HEK293 (cell line): ENCODE measurements at regions not wholly inside any gene's neighbourhood (a gene's known extent, or its start where the extent isn't known, plus 50 kb on each side); places are given as distances from the start of the nearest gene placed in this dataset.

Experiments used
- CTCF ChIA-PET: fragments of 350-600 bp; formaldehyde crosslinking; extraction: SDS; loops from one replicate; lab custom pipeline; 2021; ENCODE audit warnings: antibody characterized with exemption; lab: Yijun Ruan, JAX
- POLR2A ChIA-PET: fragments of 300-600 bp; formaldehyde crosslinking; extraction: SDS; loops from one replicate; lab custom pipeline; 2020; ENCODE audit warnings: antibody characterized with exemption, inconsistent platforms; lab: Yijun Ruan, JAX
- H3K27ac ChIP-seq: fragments of 200-500 bp; sonication (Bioruptor generic); 2 replicates; pipeline ENCODE4 v1.5.1; 2014; ENCODE audit warnings: low read depth, low read length, control low read depth, inconsistent platforms; ENCODE audit errors: extremely low read depth
- H3K36me3 ChIP-seq, 2 experiments: fragments of 200-500 bp in 1 of 2; sonication (Bioruptor generic) in 1 of 2; 1 replicate in 1 of 2; 2 replicates in 1 of 2; pipeline ENCODE4 v1.5.1; 2014 to 2017; ENCODE audit warnings: inconsistent platforms in 2 of 2, low read length in 2 of 2; ENCODE audit not compliant: control insufficient read depth in 2 of 2, insufficient read depth in 1 of 2
- H3K4me1 ChIP-seq: fragments of 200-500 bp; sonication (Bioruptor generic); 2 replicates; pipeline ENCODE4 v1.5.1; 2014; ENCODE audit warnings: mild to moderate bottlenecking, low read length, inconsistent platforms; ENCODE audit not compliant: control insufficient read depth, insufficient read depth
- H3K4me3 ChIP-seq: 2 replicates; pipeline ENCODE4 v1.5.1; 2011; ENCODE audit warnings: low read depth, mild to moderate bottlenecking, control low read depth, low read length, moderate library complexity
- H3K9me3 ChIP-seq: fragments of 200-500 bp; sonication (Bioruptor generic); 2 replicates; pipeline ENCODE4 v1.5.1; 2014; ENCODE audit warnings: low read depth, low read length, inconsistent platforms; ENCODE audit not compliant: control insufficient read depth, insufficient read depth
- GFI1B ChIP-seq: fragments of 450-650 bp; formaldehyde crosslinking; IDR thresholded peaks from 2 replicates; pipeline ENCODE4 v1.5.1; 2016; ENCODE audit warnings: missing biosample characterization, missing genetic modification characterization
- GLI2 ChIP-seq: fragments of 450-650 bp; formaldehyde crosslinking; IDR thresholded peaks from 2 replicates; pipeline ENCODE4; 2017; ENCODE audit warnings: missing biosample characterization, missing genetic modification characterization, low read depth, borderline replicate concordance
- HOXA7 ChIP-seq: sonication (generic); formaldehyde crosslinking; IDR thresholded peaks from 2 replicates; pipeline ENCODE4 v1.8.1; 2022; ENCODE audit warnings: missing genetic modification reagents, borderline replicate concordance
- KLF8 ChIP-seq: fragments of 450-650 bp; formaldehyde crosslinking; IDR thresholded peaks from 2 replicates; pipeline ENCODE4 v1.5.1; 2016; ENCODE audit warnings: missing biosample characterization, missing genetic modification characterization
- REPIN1 ChIP-seq: fragments of 450-650 bp; formaldehyde crosslinking; IDR thresholded peaks from 2 replicates; pipeline ENCODE4 v1.5.1; 2017; ENCODE audit warnings: missing biosample characterization, missing genetic modification characterization, low read depth
- SETDB1 ChIP-seq: IDR thresholded peaks from one replicate; pipeline ENCODE4 v1.6.1; 2017; ENCODE audit warnings: mild to moderate bottlenecking, low read length, moderate library complexity, mixed read lengths; ENCODE audit not compliant: insufficient read length
- SP7 ChIP-seq: fragments of 450-650 bp; formaldehyde crosslinking; IDR thresholded peaks from 2 replicates; pipeline ENCODE4 v1.5.1; 2016; ENCODE audit warnings: missing biosample characterization, missing genetic modification characterization
- ZBTB10 ChIP-seq: fragments of 450-650 bp; formaldehyde crosslinking; IDR thresholded peaks from 2 replicates; pipeline ENCODE4 v1.5.1; 2016; ENCODE audit warnings: missing biosample characterization, missing genetic modification characterization
- ZBTB6 ChIP-seq: fragments of 450-650 bp; formaldehyde crosslinking; IDR thresholded peaks from 2 replicates; pipeline ENCODE4 v1.5.1; 2017; ENCODE audit warnings: missing biosample characterization, missing genetic modification characterization
- ZNF175 ChIP-seq: fragments of 450-650 bp; formaldehyde crosslinking; IDR thresholded peaks from 2 replicates; pipeline ENCODE4 v1.5.1; 2016; ENCODE audit warnings: missing biosample characterization, missing genetic modification characterization
- ZNF184 ChIP-seq: fragments of 450-650 bp; IDR thresholded peaks from 2 replicates; pipeline ENCODE4 v1.5.1; 2018; ENCODE audit warnings: missing biosample characterization, mild to moderate bottlenecking, missing genetic modification characterization
- ZNF366 ChIP-seq: fragments of 450-650 bp; formaldehyde crosslinking; conservative IDR thresholded peaks from 2 replicates; pipeline ENCODE4 v1.5.1; 2016; ENCODE audit warnings: missing biosample characterization, missing genetic modification characterization
- ZNF37A ChIP-seq: fragments of 450-650 bp; IDR thresholded peaks from 2 replicates; pipeline ENCODE4 v1.5.1; 2018; ENCODE audit warnings: missing biosample characterization, missing genetic modification characterization
- ZNF433 ChIP-seq: fragments of 450-650 bp; formaldehyde crosslinking; IDR thresholded peaks from 2 replicates; pipeline ENCODE4 v1.5.1; 2016; ENCODE audit warnings: missing biosample characterization, missing genetic modification characterization, low read depth
- ZNF514 ChIP-seq: fragments of 450-650 bp; formaldehyde crosslinking; IDR thresholded peaks from 2 replicates; pipeline ENCODE4 v1.5.1; 2016; ENCODE audit warnings: missing biosample characterization, missing genetic modification characterization
- ZNF544 ChIP-seq: fragments of 450-650 bp; formaldehyde crosslinking; IDR thresholded peaks from 2 replicates; pipeline ENCODE4 v1.5.0; 2017; ENCODE audit warnings: missing biosample characterization, missing genetic modification characterization
- ZNF549 ChIP-seq: fragments of 450-650 bp; IDR thresholded peaks from 2 replicates; pipeline ENCODE4 v1.5.1; 2018; ENCODE audit warnings: missing biosample characterization, missing genetic modification characterization, mild to moderate bottlenecking, inconsistent platforms, moderate library complexity
- ZNF596 ChIP-seq: fragments of 450-650 bp; IDR thresholded peaks from 2 replicates; pipeline ENCODE4 v1.5.0; 2018; ENCODE audit warnings: missing biosample characterization, mild to moderate bottlenecking, missing genetic modification characterization, moderate library complexity
- ZNF626 ChIP-seq: fragments of 450-650 bp; sonication (Bioruptor Pico); formaldehyde crosslinking; IDR thresholded peaks from 2 replicates; pipeline ENCODE4 v1.5.1; 2018; ENCODE audit warnings: missing biosample characterization, missing genetic modification characterization, inconsistent platforms
- ZSCAN16 ChIP-seq: fragments of 450-650 bp; formaldehyde crosslinking; IDR thresholded peaks from 2 replicates; pipeline ENCODE4 v1.5.1; 2016; ENCODE audit warnings: missing biosample characterization, missing genetic modification characterization
- TF ChIP-seq, protein P1 (sequence below): fragments of 450-650 bp; formaldehyde crosslinking; IDR thresholded peaks from 2 replicates; pipeline ENCODE4 v1.5.1; 2016; ENCODE audit warnings: missing biosample characterization, missing genetic modification characterization
- TF ChIP-seq, protein P2 (sequence below): fragments of 450-650 bp; formaldehyde crosslinking; IDR thresholded peaks from 2 replicates; pipeline ENCODE4 v1.5.1; 2017; ENCODE audit warnings: missing biosample characterization, missing genetic modification characterization
- TF ChIP-seq, protein P3 (sequence below): fragments of 450-650 bp; formaldehyde crosslinking; IDR thresholded peaks from 2 replicates; pipeline ENCODE4; 2016; ENCODE audit warnings: missing biosample characterization, missing genetic modification characterization

- POLR2A ChIA-PET = no interaction called here
- no peaks in the 10 kb centered on the region for H3K9me3 ChIP-seq
- H3K4me1 ChIP-seq = no peaks in the 10 kb centered on the region
- TF ChIP-seq, protein P1, sequence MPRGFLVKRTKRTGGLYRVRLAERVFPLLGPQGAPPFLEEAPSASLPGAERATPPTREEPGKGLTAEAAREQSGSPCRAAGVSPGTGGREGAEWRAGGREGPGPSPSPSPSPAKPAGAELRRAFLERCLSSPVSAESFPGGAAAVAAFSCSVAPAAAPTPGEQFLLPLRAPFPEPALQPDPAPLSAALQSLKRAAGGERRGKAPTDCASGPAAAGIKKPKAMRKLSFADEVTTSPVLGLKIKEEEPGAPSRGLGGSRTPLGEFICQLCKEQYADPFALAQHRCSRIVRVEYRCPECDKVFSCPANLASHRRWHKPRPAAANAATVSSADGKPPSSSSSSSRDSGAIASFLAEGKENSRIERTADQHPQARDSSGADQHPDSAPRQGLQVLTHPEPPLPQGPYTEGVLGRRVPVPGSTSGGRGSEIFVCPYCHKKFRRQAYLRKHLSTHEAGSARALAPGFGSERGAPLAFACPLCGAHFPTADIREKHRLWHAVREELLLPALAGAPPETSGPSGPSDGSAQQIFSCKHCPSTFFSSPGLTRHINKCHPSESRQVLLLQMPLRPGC (tag by site-specific recombination) = no peak
- TF ChIP-seq, protein P2, sequence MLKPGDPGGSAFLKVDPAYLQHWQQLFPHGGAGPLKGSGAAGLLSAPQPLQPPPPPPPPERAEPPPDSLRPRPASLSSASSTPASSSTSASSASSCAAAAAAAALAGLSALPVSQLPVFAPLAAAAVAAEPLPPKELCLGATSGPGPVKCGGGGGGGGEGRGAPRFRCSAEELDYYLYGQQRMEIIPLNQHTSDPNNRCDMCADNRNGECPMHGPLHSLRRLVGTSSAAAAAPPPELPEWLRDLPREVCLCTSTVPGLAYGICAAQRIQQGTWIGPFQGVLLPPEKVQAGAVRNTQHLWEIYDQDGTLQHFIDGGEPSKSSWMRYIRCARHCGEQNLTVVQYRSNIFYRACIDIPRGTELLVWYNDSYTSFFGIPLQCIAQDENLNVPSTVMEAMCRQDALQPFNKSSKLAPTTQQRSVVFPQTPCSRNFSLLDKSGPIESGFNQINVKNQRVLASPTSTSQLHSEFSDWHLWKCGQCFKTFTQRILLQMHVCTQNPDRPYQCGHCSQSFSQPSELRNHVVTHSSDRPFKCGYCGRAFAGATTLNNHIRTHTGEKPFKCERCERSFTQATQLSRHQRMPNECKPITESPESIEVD (tag by site-specific recombination) = no peak
- TF ChIP-seq ZNF175 (tag by site-specific recombination) (no peak), ZNF549 (tag by site-specific recombination) (no peak), SP7 (tag by site-specific recombination) (no peak), ZNF366 (tag by site-specific recombination) (no peak), SETDB1 (no peak), REPIN1 (tag by site-specific recombination) (no peak), ZNF37A (tag by site-specific recombination) (no peak), ZBTB6 (tag by site-specific recombination) (no peak), GFI1B (tag by site-specific recombination) (no peak), KLF8 (no peak), ZNF596 (no peak), HOXA7 (CRISPR knock-in tag) (no peak), GLI2 (tag by site-specific recombination) (no peak), ZNF514 (tag by site-specific recombination) (no peak)
- TF ChIP-seq, protein P3, sequence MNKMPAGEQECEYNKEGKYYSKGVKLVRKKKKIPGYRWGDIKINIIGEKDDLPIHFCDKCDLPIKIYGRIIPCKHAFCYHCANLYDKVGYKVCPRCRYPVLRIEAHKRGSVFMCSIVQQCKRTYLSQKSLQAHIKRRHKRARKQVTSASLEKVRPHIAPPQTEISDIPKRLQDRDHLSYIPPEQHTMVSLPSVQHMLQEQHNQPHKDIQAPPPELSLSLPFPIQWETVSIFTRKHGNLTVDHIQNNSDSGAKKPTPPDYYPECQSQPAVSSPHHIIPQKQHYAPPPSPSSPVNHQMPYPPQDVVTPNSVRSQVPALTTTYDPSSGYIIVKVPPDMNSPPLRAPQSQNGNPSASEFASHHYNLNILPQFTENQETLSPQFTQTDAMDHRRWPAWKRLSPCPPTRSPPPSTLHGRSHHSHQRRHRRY = no peak
- TF ChIP-seq, all 188 proteins: peak for 0
- H3K36me3 ChIP-seq = no peaks in the 10 kb centered on the region
- CTCF ChIA-PET = no interaction called here
- no peak overlapping the region for H3K27ac ChIP-seq
- H3K4me3 ChIP-seq = no peak overlapping the region
Observed at GRCh38 chr12:118741194-118741593, 240.1 kb upstream of the SRRM4 start.

DNA sequence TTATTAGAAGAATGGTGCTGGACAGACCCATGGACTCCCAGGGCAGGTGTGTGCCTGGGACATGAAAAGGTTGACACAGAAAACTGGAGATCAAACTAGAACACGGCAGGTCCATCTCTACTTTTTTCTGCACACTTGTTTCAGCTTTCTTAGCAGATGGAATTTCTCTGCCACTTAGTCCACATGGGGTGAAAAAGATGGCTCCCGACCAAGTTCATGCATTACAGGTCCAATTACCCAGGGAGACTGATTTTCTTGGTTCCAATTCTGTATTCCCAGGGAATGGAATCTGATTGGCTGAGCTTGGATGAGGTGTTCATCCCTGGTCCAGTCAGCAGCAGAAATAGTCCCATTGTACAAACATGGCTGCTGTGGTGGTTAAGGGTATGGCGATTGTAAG lies 238.9 kb upstream of the SRRM4 start:
- Histone ChIP-seq H3K27ac (no peak overlapping the region), H3K36me3 (no peaks in the 10 kb centered on the region), H3K9me3 (no peaks in the 10 kb centered on the region), H3K4me1 (no peaks in the 10 kb centered on the region), H3K4me3 (no peak overlapping the region)
- no peak for TF ChIP-seq ZNF184 (tag by site-specific recombination)
- no peak for TF ChIP-seq ZNF626 (tag by site-specific recombination)
- no peak for TF ChIP-seq ZNF544 (tag by site-specific recombination)
- no peak for TF ChIP-seq ZBTB10 (tag by site-specific recombination)
- no peak for TF ChIP-seq ZSCAN16 (tag by site-specific recombination)
- TF ChIP-seq ZNF433 (tag by site-specific recombination) = no peak
- POLR2A ChIA-PET = no interaction called here
- CTCF ChIA-PET = no interaction called here
